OCI-LY7 (cell line): ENCODE measurements at regions not wholly inside any gene's neighbourhood (a gene's known extent, or its start where the extent isn't known, plus 50 kb on each side); places are given as distances from the start of the nearest gene placed in this dataset.

Source experiments
- BruUV-seq: library from RNA; stranded (reverse); fragments of 400-500 nt; replicated peaks from 2 replicates; lab custom pipeline; 2021; lab: Mats Ljungman, UMichigan
- CTCF ChIA-PET: fragments of 300-600 bp; sonication (Branson Sonifier 250); formaldehyde crosslinking; loops from one replicate; lab custom pipeline; 2022; ENCODE audit warnings: antibody characterized with exemption; ENCODE audit not compliant: unreplicated experiment; lab: Charles Lee
- POLR2A ChIA-PET: fragments of 300-600 bp; sonication (Branson Sonifier 250); formaldehyde crosslinking; loops from one replicate; lab custom pipeline; 2022; ENCODE audit warnings: antibody characterized with exemption; lab: Charles Lee
- DNase-seq: peaks from one replicate; pipeline ENCODE4 v3.0.0-alpha.2; 2015; ENCODE audit warnings: low spot score
- H2AFZ ChIP-seq: fragments of 200-600 bp; sonication (generic), shearing (Covaris generic); 2 replicates; pipeline ENCODE4 v1.6.1; 2014; ENCODE audit warnings: mild to moderate bottlenecking, antibody characterized with exemption, low read length, moderate library complexity
- H3K27ac ChIP-seq: fragments of 200-600 bp; sonication (generic); 2 replicates; pipeline ENCODE4 v1.5.1; 2014; ENCODE audit warnings: mixed run types, low read depth, mild to moderate bottlenecking, moderate library complexity, low read length, inconsistent platforms; ENCODE audit not compliant: poor library complexity, severe bottlenecking
- H3K36me3 ChIP-seq: fragments of 200-600 bp; sonication (generic); 2 replicates; pipeline ENCODE4 v1.6.1; 2014; ENCODE audit warnings: mild to moderate bottlenecking, antibody characterized with exemption, low read length, moderate library complexity, mixed read lengths; ENCODE audit not compliant: insufficient read depth
- H3K4me1 ChIP-seq: fragments of 200-600 bp; sonication (generic); 2 replicates; pipeline ENCODE4 v1.5.1; 2014; ENCODE audit warnings: mild to moderate bottlenecking, low read length; ENCODE audit not compliant: insufficient read depth, poor library complexity, severe bottlenecking
- H3K4me2 ChIP-seq: fragments of 200-600 bp; sonication (generic); 2 replicates; pipeline ENCODE4 v1.6.1; 2014; ENCODE audit warnings: mild to moderate bottlenecking, low read length
- H3K4me3 ChIP-seq: fragments of 200-600 bp; sonication (generic); 2 replicates; pipeline ENCODE4 v1.5.1; 2014; ENCODE audit warnings: mild to moderate bottlenecking, low read depth, low read length; ENCODE audit not compliant: poor library complexity, severe bottlenecking
- H3K79me2 ChIP-seq: fragments of 200-600 bp; sonication (generic); 2 replicates; pipeline ENCODE4 v1.6.1; 2016; ENCODE audit warnings: low read depth, mild to moderate bottlenecking, low read length, moderate library complexity, mixed read lengths; ENCODE audit not compliant: insufficient read depth
- H3K9me2 ChIP-seq: fragments of 200-600 bp; sonication (generic); 2 replicates; pipeline ENCODE4 v1.6.1; 2016; ENCODE audit warnings: mild to moderate bottlenecking, low read length, mixed read lengths; ENCODE audit not compliant: insufficient read depth
- H3K9me3 ChIP-seq: fragments of 200-600 bp; sonication (generic); 2 replicates; pipeline ENCODE4 v1.6.1; 2014; ENCODE audit warnings: mild to moderate bottlenecking, mixed run types, low read length, mixed read lengths
- H4K20me1 ChIP-seq: fragments of 200-600 bp; sonication (generic); 2 replicates; pipeline ENCODE4 v1.6.1; 2014; ENCODE audit warnings: mild to moderate bottlenecking, antibody characterized with exemption, low read length, moderate library complexity, mixed read lengths; ENCODE audit not compliant: insufficient read depth
- EZH2phosphoT487 ChIP-seq: fragments of 200-600 bp; sonication (generic); IDR thresholded peaks from 2 replicates; pipeline ENCODE4 v1.6.1; 2018; ENCODE audit warnings: low read depth, borderline replicate concordance, mild to moderate bottlenecking, mixed run types, antibody characterized with exemption, low read length, moderate library complexity, mixed read lengths
- intact Hi-C: fragments of 100-400 bp; cut with micrococcal nuclease; formaldehyde crosslinking; loops from one replicate; pipeline ENCODE4 v1.10.0; 2022; ENCODE audit not compliant: unreplicated experiment
- TF ChIP-seq, protein P1 (sequence below): fragments of 200-600 bp; sonication (generic); conservative IDR thresholded peaks from 2 replicates; pipeline ENCODE4 v1.5.1; 2014; ENCODE audit warnings: mild to moderate bottlenecking, antibody characterized with exemption, low read length, moderate library complexity, mixed read lengths

DNA sequence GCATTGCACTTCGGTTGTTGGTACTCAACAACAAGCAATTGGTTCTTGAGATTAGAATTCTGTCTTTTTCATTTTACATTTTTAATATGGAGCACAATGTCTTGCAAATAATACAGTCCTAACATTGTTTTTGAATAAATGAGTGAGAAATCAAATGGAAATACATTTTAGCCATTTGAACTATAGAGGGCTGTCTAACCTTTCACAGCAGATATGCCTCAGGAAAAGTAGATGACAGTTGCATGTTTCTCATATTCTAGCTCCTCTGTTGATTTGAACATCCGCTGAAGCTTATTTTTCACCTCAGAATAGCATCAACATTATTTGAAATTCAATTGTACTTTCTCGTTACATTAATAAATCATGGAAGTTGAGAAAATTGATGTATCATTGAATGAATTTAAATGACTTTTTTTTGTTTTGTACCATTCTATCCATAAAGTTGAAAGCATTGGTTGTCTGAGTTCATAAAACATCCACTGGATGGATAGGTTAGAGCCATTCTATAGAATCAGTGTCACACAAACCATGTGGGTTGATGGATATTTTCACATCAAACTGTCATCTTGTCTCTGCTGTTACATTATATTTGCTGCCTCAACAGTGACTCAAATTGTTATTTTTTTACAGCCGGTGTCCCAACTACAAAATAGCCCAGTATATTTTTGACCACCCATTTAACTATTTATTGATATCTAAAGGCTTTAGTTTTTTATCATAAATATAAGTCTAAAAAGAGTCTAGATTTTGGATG is 928.3 kb downstream of the NSUN3 start:
- no peaks in the 10 kb centered on the region for H3K79me2 ChIP-seq
- intact Hi-C loops, result no loop called here
- no peaks in the 10 kb centered on the region for H3K9me2 ChIP-seq
- POLR2A ChIA-PET, result no interaction called here
- no peak overlapping the region for H3K4me2 ChIP-seq
- H3K27ac ChIP-seq, result no peak overlapping the region
- no peaks in the 10 kb centered on the region for H4K20me1 ChIP-seq
- TF ChIP-seq, protein P1, sequence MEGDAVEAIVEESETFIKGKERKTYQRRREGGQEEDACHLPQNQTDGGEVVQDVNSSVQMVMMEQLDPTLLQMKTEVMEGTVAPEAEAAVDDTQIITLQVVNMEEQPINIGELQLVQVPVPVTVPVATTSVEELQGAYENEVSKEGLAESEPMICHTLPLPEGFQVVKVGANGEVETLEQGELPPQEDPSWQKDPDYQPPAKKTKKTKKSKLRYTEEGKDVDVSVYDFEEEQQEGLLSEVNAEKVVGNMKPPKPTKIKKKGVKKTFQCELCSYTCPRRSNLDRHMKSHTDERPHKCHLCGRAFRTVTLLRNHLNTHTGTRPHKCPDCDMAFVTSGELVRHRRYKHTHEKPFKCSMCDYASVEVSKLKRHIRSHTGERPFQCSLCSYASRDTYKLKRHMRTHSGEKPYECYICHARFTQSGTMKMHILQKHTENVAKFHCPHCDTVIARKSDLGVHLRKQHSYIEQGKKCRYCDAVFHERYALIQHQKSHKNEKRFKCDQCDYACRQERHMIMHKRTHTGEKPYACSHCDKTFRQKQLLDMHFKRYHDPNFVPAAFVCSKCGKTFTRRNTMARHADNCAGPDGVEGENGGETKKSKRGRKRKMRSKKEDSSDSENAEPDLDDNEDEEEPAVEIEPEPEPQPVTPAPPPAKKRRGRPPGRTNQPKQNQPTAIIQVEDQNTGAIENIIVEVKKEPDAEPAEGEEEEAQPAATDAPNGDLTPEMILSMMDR, result no peak
- no peak for TF ChIP-seq EZH2phosphoT487
- CTCF ChIA-PET, result no interaction called here
- no peak for DNase-seq
- no TSS peak for BruUV-seq
- no peak overlapping the region for H2AFZ ChIP-seq
- H3K4me3 ChIP-seq, result no peak overlapping the region
- H3K9me3 ChIP-seq, result no peaks in the 10 kb centered on the region
- no peaks in the 10 kb centered on the region for H3K4me1 ChIP-seq
- H3K36me3 ChIP-seq, result no peaks in the 10 kb centered on the region

GRCh38 chr3:94996743-94997142 is 933.9 kb downstream of the NSUN3 start:
- no peaks in the 10 kb centered on the region for H3K36me3 ChIP-seq
- BruUV-seq, result no TSS peak

More at GRCh38 chr3:94996743-94997142, 933.9 kb downstream of the NSUN3 start:
- no peak overlapping the region for H3K4me3 ChIP-seq
- H2AFZ ChIP-seq, result no peak overlapping the region
- no peak overlapping the region for H3K4me2 ChIP-seq
- POLR2A ChIA-PET, result no interaction called here
- H3K9me2 ChIP-seq, result no peaks in the 10 kb centered on the region
- H3K79me2 ChIP-seq, result no peaks in the 10 kb centered on the region
- TF ChIP-seq EZH2phosphoT487, result no peak
- TF ChIP-seq, protein P1, result no peak
- intact Hi-C loops, result no loop called here
- no peak overlapping the region for H3K27ac ChIP-seq
- H3K9me3 ChIP-seq, result no peaks in the 10 kb centered on the region
- DNase-seq, result no peak
- no peaks in the 10 kb centered on the region for H3K4me1 ChIP-seq
- CTCF ChIA-PET, result no interaction called here
- H4K20me1 ChIP-seq, result no peaks in the 10 kb centered on the region
